Peyer's patch (tissue), 4 donors: ENCODE measurements at regions not wholly inside any gene's neighbourhood (a gene's known extent, or its start where the extent isn't known, plus 50 kb on each side); places are given as distances from the start of the nearest gene placed in this dataset.

Experiments
- CTCF ChIP-seq, 6 experiments: fragments of 450-650 bp in 4 of 6; fragments of 200-600 bp in 2 of 6; sonication (generic) in 1 of 6; IDR thresholded peaks; one replicate each; pipeline ENCODE4 v1.5.1; 2017 to 2019; ENCODE audit warnings: antibody characterized with exemption in 6 of 6, mild to moderate bottlenecking in 3 of 6, moderate library complexity in 1 of 6
- POLR2A ChIP-seq, 2 donors: fragments of 450-650 bp; IDR thresholded peaks; one replicate each; pipeline ENCODE4 v1.5.1; 2017; ENCODE audit warnings: antibody characterized with exemption in 2 of 2, mild to moderate bottlenecking in 2 of 2, moderate library complexity in 2 of 2

- TF ChIP-seq CTCF (IDR thresholded peaks at IDR 0.05) = no peak
- no peak for TF ChIP-seq POLR2A (IDR thresholded peaks at IDR 0.05)
These were observed 340.4 kb upstream of the FBXO33 start for GRCh38 chr14:39772627-39773026.
